ENCODE measurements at regions not wholly inside any gene's neighbourhood (a gene's known extent, or its start where the extent isn't known, plus 50 kb on each side); places are given as distances from the start of the nearest gene placed in this dataset.

DNA sequence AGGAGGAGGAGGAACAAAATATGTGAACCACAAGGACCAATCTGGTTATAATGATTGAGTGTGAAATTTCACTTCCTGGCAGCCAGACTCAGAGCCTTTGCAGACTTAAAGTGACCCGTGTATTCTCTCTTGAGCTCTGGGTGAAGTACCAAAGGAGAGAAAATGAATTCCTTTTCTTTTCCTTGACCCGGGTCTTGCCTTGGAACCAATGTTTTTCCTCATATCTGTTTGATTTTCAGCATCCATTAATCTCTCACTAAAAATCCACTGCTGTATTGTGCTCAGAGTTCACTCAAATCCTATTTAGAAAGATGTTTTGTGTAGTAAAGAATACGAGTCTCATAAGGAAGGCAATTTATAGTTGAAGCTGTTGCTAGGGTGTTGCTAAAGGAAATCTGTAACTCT lies 78.3 kb upstream of the C1QTNF7 start:
- Histone ChIP-seq H3K27me3 (replicated peaks in 1 of 2; ENCODE audit: control insufficient read depth in 2 of 2, insufficient read depth in 2 of 2, low read length in 1 of 2) (0 out of 4 replicates have a peak, but pooled peaks cover 0 to 2% of the 10 kb centered on the region in 2 experiments), H3K79me2 (ENCODE audit: control insufficient read depth, insufficient read depth, low read length) (no peaks in the 10 kb centered on the region), H2AFZ (ENCODE audit: control insufficient read depth, low read depth, low read length) (no peak overlapping the region), H3K27ac (ENCODE audit: control insufficient read depth, insufficient read depth) (no peak overlapping the region), H3K36me3 (ENCODE audit: control insufficient read depth in 2 of 2, insufficient read depth in 2 of 2, low read length in 1 of 2) (no peaks in the 10 kb centered on the region), H3K4me3 (no peak overlapping the region), H4K20me1 (ENCODE audit: control insufficient read depth, insufficient read depth) (no peaks in the 10 kb centered on the region), H3K9me3 (replicated peaks; ENCODE audit: control insufficient read depth, insufficient read depth, low read length) (no peaks in the 10 kb centered on the region), H3K9ac (ENCODE audit: control insufficient read depth, insufficient read depth, low read length) (no peak overlapping the region), H3K4me1 (ENCODE audit: control insufficient read depth, insufficient read depth, low read length) (no peaks in the 10 kb centered on the region), H3K4me2 (ENCODE audit: control insufficient read depth, insufficient read depth) (no peak overlapping the region)
- TF ChIP-seq FOS (IDR thresholded peaks at IDR 0.05; ENCODE audit: borderline replicate concordance, extremely low read depth, insufficient read length) = no peak
- TF ChIP-seq CHD1 (IDR thresholded peaks at IDR 0.05; ENCODE audit: low read depth, low read length) = no peak
- TF ChIP-seq HDAC6 (IDR thresholded peaks at IDR 0.05; ENCODE audit: unreplicated experiment) = no peak
- TF ChIP-seq POLR2AphosphoS2 (IDR thresholded peaks at IDR 0.05; ENCODE audit: low read depth, low read length) = no peak
- peak; percentile 19; the same call in 1 of the 2 replicates for TF ChIP-seq SPI1 (IDR thresholded peaks at IDR 0.05; ENCODE audit: borderline replicate concordance, insufficient read depth, low read depth, low read length)
- SMC1A ChIA-PET (ENCODE audit: uncharacterized antibody, unreplicated experiment) = interaction anchor here (0.6 kb wide), 1 partner anchor 144 kb away, joined by 3 read pairs; no protein-coding TSS in a partner anchor
- BruUV-seq (replicated peaks) = no TSS peak
- RAD21 ChIA-PET (ENCODE audit: unreplicated experiment) = no interaction called here
- WGBS (ENCODE audit: insufficient coverage, insufficient replicate concordance, low lambda C conversion rate, missing lambda C conversion rate) = 0% methylated on average over 3 of the region's 3 CpGs
- intact Hi-C loops (cut with micrococcal nuclease; ENCODE audit: unreplicated experiment) (no loop called here), in situ Hi-C loops (cut with MboI) (no loop called here)
- FAIRE-seq (no peak), ATAC-seq (0 out of 3 replicates have a peak, but pooled peaks have one; percentile 23), DNase-seq (ENCODE audit: low read depth, low spot score) (no peak)
- CTCF ChIA-PET = no interaction called here
- POLR2A ChIA-PET = no interaction called here

DNA sequence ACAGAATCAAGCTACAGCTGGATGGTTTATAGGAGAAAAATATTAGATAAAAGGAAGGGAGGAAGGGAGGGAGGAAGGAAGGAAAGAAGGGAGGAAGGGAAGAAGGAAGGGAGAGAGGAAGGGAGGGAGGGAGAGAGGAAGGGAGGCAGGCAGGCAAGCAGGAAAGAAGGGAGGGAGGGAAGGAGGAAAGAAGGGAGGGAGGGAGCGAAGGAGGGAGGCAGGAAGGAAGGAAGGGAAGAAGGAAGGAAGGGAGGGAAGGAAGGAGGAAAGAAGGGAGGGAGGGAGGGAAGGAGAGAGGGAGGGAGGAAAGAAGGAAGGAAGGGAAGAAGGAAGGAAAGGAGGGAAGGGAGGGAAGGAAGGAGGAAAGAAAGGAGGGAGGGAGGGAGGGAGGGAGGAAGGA lies 77.9 kb upstream of the C1QTNF7 start:
- H2AFZ ChIP-seq (ENCODE audit: control insufficient read depth, low read depth, low read length) = no peak overlapping the region
- FAIRE-seq (no peak), ATAC-seq (no peak), DNase-seq (ENCODE audit: low read depth, low spot score) (no peak)
- H3K9me3 ChIP-seq (replicated peaks; ENCODE audit: control insufficient read depth, insufficient read depth, low read length) = no peaks in the 10 kb centered on the region
- no CpG with 5 or more reads among the region's 1 CpG for WGBS (ENCODE audit: insufficient coverage, insufficient replicate concordance, low lambda C conversion rate, missing lambda C conversion rate)
- POLR2A ChIA-PET = no interaction called here
- SMC1A ChIA-PET (ENCODE audit: uncharacterized antibody, unreplicated experiment) = interaction anchor here (0.6 kb wide), 1 partner anchor 145 kb away, joined by 3 read pairs; no protein-coding TSS in a partner anchor
- H4K20me1 ChIP-seq (ENCODE audit: control insufficient read depth, insufficient read depth) = no peaks in the 10 kb centered on the region
- CTCF ChIA-PET = no interaction called here
- H3K27ac ChIP-seq (ENCODE audit: control insufficient read depth, insufficient read depth) = no peak overlapping the region
- TF ChIP-seq SMARCA5 (IDR thresholded peaks at IDR 0.05) (no peak), CEBPB (IDR thresholded peaks at IDR 0.05; ENCODE audit: borderline replicate concordance in 1 of 2, low read depth in 2 of 2, low read length in 2 of 2) (no peak)
- no peaks in the 10 kb centered on the region for H3K79me2 ChIP-seq (ENCODE audit: control insufficient read depth, insufficient read depth, low read length)
- H3K27me3 ChIP-seq (replicated peaks in 1 of 2; ENCODE audit: control insufficient read depth in 2 of 2, insufficient read depth in 2 of 2, low read length in 1 of 2) = 0 out of 4 replicates have a peak, but pooled peaks cover 0 to 2% of the 10 kb centered on the region in 2 experiments
- no peak overlapping the region for H3K9ac ChIP-seq (ENCODE audit: control insufficient read depth, insufficient read depth, low read length)
- H3K4me1 ChIP-seq (ENCODE audit: control insufficient read depth, insufficient read depth, low read length) = no peaks in the 10 kb centered on the region
- RAD21 ChIA-PET (ENCODE audit: unreplicated experiment) = no interaction called here
- in situ Hi-C loops (cut with MboI) (no loop called here), intact Hi-C loops (cut with micrococcal nuclease; ENCODE audit: unreplicated experiment) (no loop called here)
- H3K36me3 ChIP-seq (ENCODE audit: control insufficient read depth in 2 of 2, insufficient read depth in 2 of 2, low read length in 1 of 2) = no peaks in the 10 kb centered on the region
- no peak overlapping the region for H3K4me3 ChIP-seq
- H3K4me2 ChIP-seq (ENCODE audit: control insufficient read depth, insufficient read depth) = no peak overlapping the region
- no TSS peak for BruUV-seq (replicated peaks)
